Gastroesophageal sphincter (tissue), 4 donors: ENCODE measurements at regions not wholly inside any gene's neighbourhood (a gene's known extent, or its start where the extent isn't known, plus 50 kb on each side); places are given as distances from the start of the nearest gene placed in this dataset.

Source experiments
- ATAC-seq: fragments of 150-250 bp; one replicate; pipeline ENCODE4 v1.9.1; 2016; ENCODE audit warnings: mild to moderate bottlenecking, moderate library complexity
- H3K27ac ChIP-seq, 4 donors: fragments of 200-600 bp; sonication (generic) in 3 of 4; 1 replicate in 3 of 4; 2 replicates in 1 of 4; pipeline ENCODE4 v1.5.1; 2016 to 2019
- H3K27me3 ChIP-seq: fragments of 200-600 bp; sonication (generic); one replicate; pipeline ENCODE4 v1.5.1; 2019
- H3K36me3 ChIP-seq, 2 donors: fragments of 200-600 bp; sonication (generic); one replicate each; pipeline ENCODE4 v1.5.1; 2019; ENCODE audit warnings: control low read depth in 1 of 2
- H3K4me1 ChIP-seq, 3 donors: fragments of 200-600 bp; sonication (generic); 1 replicate in 2 of 3; 2 replicates in 1 of 3; pipeline ENCODE4 v1.5.1; 2016 to 2019; ENCODE audit warnings: control low read depth in 2 of 3
- H3K4me3 ChIP-seq, 2 donors: fragments of 200-600 bp; sonication (generic); one replicate each; pipeline ENCODE4 v1.5.1; 2019; ENCODE audit warnings: mild to moderate bottlenecking in 1 of 2, moderate library complexity in 1 of 2
- H3K9me3 ChIP-seq, 3 donors: fragments of 200-600 bp; sonication (generic); one replicate each; pipeline ENCODE4 v1.5.1; 2017 to 2019; ENCODE audit warnings: control low read depth in 2 of 3
- EP300 ChIP-seq: sonication (generic); formaldehyde crosslinking; IDR thresholded peaks from one replicate; pipeline ENCODE4 v1.6.1; 2017; ENCODE audit warnings: antibody characterized with exemption, mild to moderate bottlenecking
- POLR2A ChIP-seq, 2 donors: fragments of 450-650 bp; IDR thresholded peaks; one replicate each; pipeline ENCODE4 v1.6.1; 2017; ENCODE audit warnings: antibody characterized with exemption in 2 of 2, mild to moderate bottlenecking in 2 of 2, moderate library complexity in 1 of 2
- POLR2AphosphoS5 ChIP-seq: sonication (generic); formaldehyde crosslinking; IDR thresholded peaks from one replicate; pipeline ENCODE4 v1.6.1; 2017; ENCODE audit warnings: antibody characterized with exemption
- WGBS, 2 donors: methylation state at CpG; one replicate each; pipeline ENCODE4 v1.1.5; 2018; ENCODE audit warnings: low coverage in 1 of 2; 5-methylcytosine and 5-hydroxymethylcytosine counted together
- TF ChIP-seq, protein P1 (sequence below), 4 experiments: fragments of 200-600 bp in 2 of 4; fragments of 450-650 bp in 2 of 4; sonication (generic) in 1 of 4; IDR thresholded peaks; one replicate each; pipeline ENCODE4 v1.5.1; 2017 to 2019; ENCODE audit warnings: antibody characterized with exemption in 4 of 4, mild to moderate bottlenecking in 2 of 4, moderate library complexity in 2 of 4

GRCh38 chr11:119787074-119787461 lies 58.1 kb upstream of the NECTIN1 start:
- no peak overlapping the region for H3K27ac ChIP-seq
- H3K27me3 ChIP-seq = peaks cover 34% of the 10 kb centered on the region
- TF ChIP-seq, protein P1, sequence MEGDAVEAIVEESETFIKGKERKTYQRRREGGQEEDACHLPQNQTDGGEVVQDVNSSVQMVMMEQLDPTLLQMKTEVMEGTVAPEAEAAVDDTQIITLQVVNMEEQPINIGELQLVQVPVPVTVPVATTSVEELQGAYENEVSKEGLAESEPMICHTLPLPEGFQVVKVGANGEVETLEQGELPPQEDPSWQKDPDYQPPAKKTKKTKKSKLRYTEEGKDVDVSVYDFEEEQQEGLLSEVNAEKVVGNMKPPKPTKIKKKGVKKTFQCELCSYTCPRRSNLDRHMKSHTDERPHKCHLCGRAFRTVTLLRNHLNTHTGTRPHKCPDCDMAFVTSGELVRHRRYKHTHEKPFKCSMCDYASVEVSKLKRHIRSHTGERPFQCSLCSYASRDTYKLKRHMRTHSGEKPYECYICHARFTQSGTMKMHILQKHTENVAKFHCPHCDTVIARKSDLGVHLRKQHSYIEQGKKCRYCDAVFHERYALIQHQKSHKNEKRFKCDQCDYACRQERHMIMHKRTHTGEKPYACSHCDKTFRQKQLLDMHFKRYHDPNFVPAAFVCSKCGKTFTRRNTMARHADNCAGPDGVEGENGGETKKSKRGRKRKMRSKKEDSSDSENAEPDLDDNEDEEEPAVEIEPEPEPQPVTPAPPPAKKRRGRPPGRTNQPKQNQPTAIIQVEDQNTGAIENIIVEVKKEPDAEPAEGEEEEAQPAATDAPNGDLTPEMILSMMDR (IDR thresholded peaks at IDR 0.05) = no peak
- TF ChIP-seq POLR2AphosphoS5 = no peak
- TF ChIP-seq EP300 = no peak
- TF ChIP-seq POLR2A (IDR thresholded peaks at IDR 0.05) = no peak
- WGBS, 2 donors = 67% methylated on average over 1 of the region's 6 CpGs; no CpG with 5 or more reads in 1 of the 2 donors
- ATAC-seq = no peak
- no peaks in the 10 kb centered on the region for H3K4me1 ChIP-seq
- peaks cover 0 to 20% (median 0%) of the 10 kb centered on the region in 3 donors for H3K9me3 ChIP-seq
- no peaks in the 10 kb centered on the region for H3K36me3 ChIP-seq
- H3K4me3 ChIP-seq = no peak overlapping the region

- TF ChIP-seq POLR2A (IDR thresholded peaks at IDR 0.05) (no peak), EP300 (no peak), POLR2AphosphoS5 (no peak)
- TF ChIP-seq, protein P1 (IDR thresholded peaks at IDR 0.05) = no peak
- 67 to 93% methylated on average over 3 of the region's 10 CpGs for WGBS, 2 donors
Observed at GRCh38 chr11:119786431-119787073, 57.6 kb upstream of the NECTIN1 start.

GRCh38 chr11:119785131-119785530 lies 56.1 kb upstream of the NECTIN1 start:
- H3K4me3 ChIP-seq = no peak overlapping the region
- peaks cover 0 to 20% (median 0%) of the 10 kb centered on the region in 3 donors for H3K9me3 ChIP-seq
- H3K4me1 ChIP-seq = peaks cover 0 to 2% (median 0%) of the 10 kb centered on the region in 3 donors
- ATAC-seq = no peak
- no peak for TF ChIP-seq EP300
- no peak for TF ChIP-seq POLR2A (IDR thresholded peaks at IDR 0.05)
- TF ChIP-seq, protein P1 (IDR thresholded peaks at IDR 0.05) = no peak
- no peak for TF ChIP-seq POLR2AphosphoS5
- peaks cover 34% of the 10 kb centered on the region for H3K27me3 ChIP-seq
- H3K36me3 ChIP-seq = no peaks in the 10 kb centered on the region
- WGBS, 2 donors = 60% methylated on average over 1 of the region's 2 CpGs; no CpG with 5 or more reads in 1 of the 2 donors
- H3K27ac ChIP-seq = no peak overlapping the region

More at GRCh38 chr11:119786431-119787073, 57.6 kb upstream of the NECTIN1 start:
- ATAC-seq = no peak
- peaks cover 34% of the 10 kb centered on the region for H3K27me3 ChIP-seq
- no peaks in the 10 kb centered on the region for H3K36me3 ChIP-seq
- no peaks in the 10 kb centered on the region for H3K4me1 ChIP-seq
- no peak overlapping the region for H3K4me3 ChIP-seq
- H3K9me3 ChIP-seq = peaks cover 0 to 20% (median 0%) of the 10 kb centered on the region in 3 donors
- no peak overlapping the region for H3K27ac ChIP-seq

GRCh38 chr11:119784421-119784820 lies 55.4 kb upstream of the NECTIN1 start:
- no peak for ATAC-seq
- Histone ChIP-seq H3K27ac (no peak overlapping the region), H3K27me3 (peaks cover 31% of the 10 kb centered on the region), H3K9me3 (peaks cover 0 to 20% (median 0%) of the 10 kb centered on the region in 3 donors), H3K4me3 (no peak overlapping the region), H3K4me1 (peaks cover 0 to 9% (median 0%) of the 10 kb centered on the region in 3 donors), H3K36me3 (no peaks in the 10 kb centered on the region)
- TF ChIP-seq EP300 (no peak), POLR2AphosphoS5 (no peak), POLR2A (IDR thresholded peaks at IDR 0.05) (no peak)
- TF ChIP-seq, protein P1 (IDR thresholded peaks at IDR 0.05) = no peak
- WGBS, 2 donors = 88 to 95% methylated on average over 5 to 6 of the region's 6 CpGs
